ENCODE measurements at regions not wholly inside any gene's neighbourhood (a gene's known extent, or its start where the extent isn't known, plus 50 kb on each side); places are given as distances from the start of the nearest gene placed in this dataset.

GRCh38 chr18:8989855-8990254 is 112.6 kb upstream of the NDUFV2 start:
- TF ChIP-seq CTCF (IDR thresholded peaks at IDR 0.05) (no peak), POLR2AphosphoS5 (IDR thresholded peaks at IDR 0.05) (no peak), POLR2A (IDR thresholded peaks at IDR 0.05) (no peak), EP300 (IDR thresholded peaks at IDR 0.05) (no peak)
